Thoracic aorta (tissue), 2 donors: ENCODE measurements at regions not wholly inside any gene's neighbourhood (a gene's known extent, or its start where the extent isn't known, plus 50 kb on each side); places are given as distances from the start of the nearest gene placed in this dataset.
"Not testable (repeated sequence)": the region's sequence is repeated elsewhere in the genome, so short reads cannot be mapped to it uniquely, and the experiment has no call there.

Source experiments
- ATAC-seq: fragments of 150-250 bp; one replicate; pipeline ENCODE4 v1.8.0; 2017; ENCODE audit warnings: low read depth; ENCODE audit not compliant: insufficient number of reproducible peaks, low FRiP score
- DNase-seq: peaks from one replicate; pipeline ENCODE4 v3.0.0-alpha.2; 2020; ENCODE audit warnings: low spot score
- H3K27ac ChIP-seq, 2 donors: fragments of 200-600 bp; sonication (generic); 1 replicate in 1 of 2; 2 replicates in 1 of 2; pipeline ENCODE4 v1.5.1; 2016; ENCODE audit warnings: mild to moderate bottlenecking in 2 of 2, moderate library complexity in 2 of 2
- H3K27me3 ChIP-seq: fragments of 200-600 bp; sonication (generic); replicated peaks from 2 replicates; pipeline ENCODE4 v1.6.0; 2016; ENCODE audit warnings: mild to moderate bottlenecking; ENCODE audit not compliant: insufficient read depth
- H3K36me3 ChIP-seq: fragments of 200-600 bp; sonication (generic); one replicate; pipeline ENCODE4 v1.5.1; 2016
- H3K4me1 ChIP-seq, 2 donors: fragments of 200-600 bp; sonication (generic); 1 replicate in 1 of 2; 2 replicates in 1 of 2; pipeline versions ENCODE4 v1.5.1 to v1.6.0; 2016; ENCODE audit warnings: low read depth in 2 of 2, mild to moderate bottlenecking in 1 of 2; ENCODE audit not compliant: control insufficient read depth in 1 of 2
- H3K4me3 ChIP-seq: fragments of 200-600 bp; sonication (generic); 2 replicates; pipeline ENCODE4 v1.5.1; 2016; ENCODE audit warnings: mild to moderate bottlenecking
- H3K9me3 ChIP-seq: fragments of 200-600 bp; sonication (generic); 2 replicates; pipeline ENCODE4 v1.5.1; 2016

GRCh38 chr2:110329760-110330159 is 117.4 kb upstream of the MTLN start:
- H3K36me3 ChIP-seq, H3K9me3 ChIP-seq, ATAC-seq, H3K27ac ChIP-seq, H3K4me3 ChIP-seq, H3K4me1 ChIP-seq, H3K27me3 ChIP-seq, DNase-seq: not testable (repeated sequence)

GRCh38 chr2:110329158-110329557 is 116.8 kb upstream of the MTLN start:
- not testable (repeated sequence) for H3K36me3 ChIP-seq, H3K4me1 ChIP-seq, H3K27me3 ChIP-seq, H3K27ac ChIP-seq, DNase-seq, ATAC-seq, H3K9me3 ChIP-seq, H3K4me3 ChIP-seq

- H3K4me3 ChIP-seq, H3K36me3 ChIP-seq, ATAC-seq, H3K4me1 ChIP-seq, H3K9me3 ChIP-seq, DNase-seq, H3K27ac ChIP-seq, H3K27me3 ChIP-seq: not testable (repeated sequence)
These were observed 116.3 kb upstream of the MTLN start for GRCh38 chr2:110328677-110329076.

GRCh38 chr2:110323832-110324231 is 111.5 kb upstream of the MTLN start:
- not testable (repeated sequence) for H3K27me3 ChIP-seq, H3K9me3 ChIP-seq, H3K36me3 ChIP-seq, H3K4me1 ChIP-seq, H3K27ac ChIP-seq, DNase-seq, H3K4me3 ChIP-seq, ATAC-seq

GRCh38 chr2:110322535-110322934 is 110.2 kb upstream of the MTLN start:
- not testable (repeated sequence) for H3K27me3 ChIP-seq, H3K36me3 ChIP-seq, H3K9me3 ChIP-seq, H3K4me3 ChIP-seq, DNase-seq, H3K27ac ChIP-seq, H3K4me1 ChIP-seq, ATAC-seq

GRCh38 chr2:110320834-110321563 is 108.7 kb upstream of the MTLN start:
- H3K9me3 ChIP-seq, ATAC-seq: not testable (repeated sequence)

GRCh38 chr2:110318898-110319297 is 106.6 kb upstream of the MTLN start:
- not testable (repeated sequence) for H3K36me3 ChIP-seq, H3K4me3 ChIP-seq, ATAC-seq, H3K9me3 ChIP-seq, H3K4me1 ChIP-seq, H3K27me3 ChIP-seq, H3K27ac ChIP-seq, DNase-seq

More at GRCh38 chr2:110320834-110321563, 108.7 kb upstream of the MTLN start:
- DNase-seq, H3K4me1 ChIP-seq, H3K27ac ChIP-seq, H3K36me3 ChIP-seq, H3K4me3 ChIP-seq, H3K27me3 ChIP-seq: not testable (repeated sequence)

GRCh38 chr2:110317377-110317776 is 105.0 kb upstream of the MTLN start:
- H3K27me3 ChIP-seq, H3K36me3 ChIP-seq, ATAC-seq, H3K27ac ChIP-seq, H3K4me1 ChIP-seq, H3K9me3 ChIP-seq, H3K4me3 ChIP-seq, DNase-seq: not testable (repeated sequence)

- not testable (repeated sequence) for H3K36me3 ChIP-seq, H3K4me1 ChIP-seq, DNase-seq, H3K27ac ChIP-seq, H3K9me3 ChIP-seq, H3K4me3 ChIP-seq, H3K27me3 ChIP-seq
- peak; percentile 91 for ATAC-seq
These were observed 103.9 kb upstream of the MTLN start for GRCh38 chr2:110316051-110316865.

- H3K9me3 ChIP-seq, H3K4me3 ChIP-seq, H3K27me3 ChIP-seq, H3K4me1 ChIP-seq, DNase-seq, H3K36me3 ChIP-seq, H3K27ac ChIP-seq: not testable (repeated sequence)
- peak; percentile 24 for ATAC-seq
These were observed 102.9 kb upstream of the MTLN start for GRCh38 chr2:110315054-110315820.

GRCh38 chr2:110314472-110314871 is 102.1 kb upstream of the MTLN start:
- not testable (repeated sequence) for H3K27me3 ChIP-seq, ATAC-seq, H3K4me1 ChIP-seq, H3K4me3 ChIP-seq, H3K9me3 ChIP-seq, H3K36me3 ChIP-seq, DNase-seq, H3K27ac ChIP-seq

GRCh38 chr2:110313032-110313431 is 100.7 kb upstream of the MTLN start:
- not testable (repeated sequence) for H3K9me3 ChIP-seq, H3K36me3 ChIP-seq, H3K4me3 ChIP-seq, H3K27me3 ChIP-seq, ATAC-seq, H3K27ac ChIP-seq, DNase-seq, H3K4me1 ChIP-seq
